ENCODE measurements at regions not wholly inside any gene's neighbourhood (a gene's known extent, or its start where the extent isn't known, plus 50 kb on each side); places are given as distances from the start of the nearest gene placed in this dataset.

DNA sequence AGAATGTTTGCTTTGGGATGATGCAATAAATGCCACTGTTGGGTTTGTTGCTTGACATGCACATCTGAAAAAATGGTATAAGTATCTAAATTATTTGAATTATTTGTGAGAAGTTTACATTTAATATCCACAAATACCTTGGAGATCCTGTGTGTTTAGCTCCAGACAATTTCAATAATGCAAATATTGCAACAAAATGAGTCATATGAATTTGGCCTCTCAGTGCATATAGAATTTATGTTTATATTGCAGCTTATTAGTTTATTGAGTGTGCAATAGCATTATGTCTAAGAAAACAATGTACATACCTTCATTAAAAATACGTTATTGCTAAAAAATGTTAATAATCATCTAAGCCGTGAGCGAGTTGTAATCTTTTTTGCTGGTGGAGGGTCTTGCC lies 153.3 kb downstream of the FSCB start:
- TF ChIP-seq ZC3H10 (CRISPR knock-in tag; IDR thresholded peaks at IDR 0.05) (no peak), ZFP30 (CRISPR knock-in tag; IDR thresholded peaks at IDR 0.05) (no peak), TOX (CRISPR knock-in tag; IDR thresholded peaks at IDR 0.05; ENCODE audit: borderline replicate concordance) (no peak), ZFP3 (CRISPR knock-in tag; IDR thresholded peaks at IDR 0.05) (no peak), CSDC2 (CRISPR knock-in tag; IDR thresholded peaks at IDR 0.05) (no peak)
- TF ChIP-seq, protein P1, sequence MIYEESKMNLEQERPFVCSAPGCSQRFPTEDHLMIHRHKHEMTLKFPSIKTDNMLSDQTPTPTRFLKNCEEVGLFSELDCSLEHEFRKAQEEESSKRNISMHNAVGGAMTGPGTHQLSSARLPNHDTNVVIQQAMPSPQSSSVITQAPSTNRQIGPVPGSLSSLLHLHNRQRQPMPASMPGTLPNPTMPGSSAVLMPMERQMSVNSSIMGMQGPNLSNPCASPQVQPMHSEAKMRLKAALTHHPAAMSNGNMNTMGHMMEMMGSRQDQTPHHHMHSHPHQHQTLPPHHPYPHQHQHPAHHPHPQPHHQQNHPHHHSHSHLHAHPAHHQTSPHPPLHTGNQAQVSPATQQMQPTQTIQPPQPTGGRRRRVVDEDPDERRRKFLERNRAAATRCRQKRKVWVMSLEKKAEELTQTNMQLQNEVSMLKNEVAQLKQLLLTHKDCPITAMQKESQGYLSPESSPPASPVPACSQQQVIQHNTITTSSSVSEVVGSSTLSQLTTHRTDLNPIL (CRISPR knock-in tag; IDR thresholded peaks at IDR 0.05; ENCODE audit: low read depth): no peak
